ENCODE measurements at regions not wholly inside any gene's neighbourhood (a gene's known extent, or its start where the extent isn't known, plus 50 kb on each side); places are given as distances from the start of the nearest gene placed in this dataset.
"Not testable (repeated sequence)": the region's sequence is repeated elsewhere in the genome, so short reads cannot be mapped to it uniquely, and the experiment has no call there.

DNA sequence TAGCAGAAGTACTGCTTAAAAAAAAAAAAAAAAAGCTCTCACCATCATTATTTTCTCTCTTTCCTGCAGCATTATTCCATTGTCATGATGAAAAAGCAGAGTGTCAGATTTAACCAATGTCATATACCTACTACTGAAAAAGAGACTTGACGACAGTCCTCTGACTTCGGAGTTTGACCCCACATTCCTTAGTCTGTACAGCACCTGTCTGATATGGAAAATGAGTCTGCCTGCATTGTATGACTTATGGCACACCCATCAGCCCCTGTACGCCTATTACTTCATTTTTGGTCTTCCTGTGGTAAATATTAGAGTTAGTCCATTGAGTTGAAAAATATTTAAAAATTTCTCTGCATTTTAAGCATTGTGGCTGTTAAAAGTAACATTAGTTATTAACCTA lies 54.5 kb upstream of the NOX4 start:
- H3K4me2 ChIP-seq (ENCODE audit: insufficient read depth, low read length), result no peak overlapping the region
- H3K4me1 ChIP-seq (ENCODE audit: insufficient read depth, low read length), result no peaks in the 10 kb centered on the region
- no peaks in the 10 kb centered on the region for H3K36me3 ChIP-seq (ENCODE audit: insufficient read depth, low read length)
- no peaks in the 10 kb centered on the region for H3K27me3 ChIP-seq (ENCODE audit: insufficient read depth, low read length, poor library complexity)
- H3K4me3 ChIP-seq (ENCODE audit: low read depth in 1 of 2, low read length in 2 of 2), result no peak overlapping the region
- no peaks in the 10 kb centered on the region for H3K9me3 ChIP-seq (ENCODE audit: insufficient read depth, low read length, severe bottlenecking)
- H3K27ac ChIP-seq (ENCODE audit: low read length), result no peak overlapping the region
- no peak overlapping the region for H2AFZ ChIP-seq (ENCODE audit: low read depth, low read length)
- no peaks in the 10 kb centered on the region for H3K79me2 ChIP-seq (ENCODE audit: insufficient read depth, low read length)
- ATAC-seq (ENCODE audit: insufficient read depth, low read depth) (no peak), DNase-seq (no peak)
- H3K9ac ChIP-seq (ENCODE audit: low read depth, low read length), result no peak overlapping the region
- no peak for TF ChIP-seq EZH2 (IDR thresholded peaks at IDR 0.05; ENCODE audit: borderline replicate concordance, low read depth, low read length, severe bottlenecking)
- TF ChIP-seq, protein P1, sequence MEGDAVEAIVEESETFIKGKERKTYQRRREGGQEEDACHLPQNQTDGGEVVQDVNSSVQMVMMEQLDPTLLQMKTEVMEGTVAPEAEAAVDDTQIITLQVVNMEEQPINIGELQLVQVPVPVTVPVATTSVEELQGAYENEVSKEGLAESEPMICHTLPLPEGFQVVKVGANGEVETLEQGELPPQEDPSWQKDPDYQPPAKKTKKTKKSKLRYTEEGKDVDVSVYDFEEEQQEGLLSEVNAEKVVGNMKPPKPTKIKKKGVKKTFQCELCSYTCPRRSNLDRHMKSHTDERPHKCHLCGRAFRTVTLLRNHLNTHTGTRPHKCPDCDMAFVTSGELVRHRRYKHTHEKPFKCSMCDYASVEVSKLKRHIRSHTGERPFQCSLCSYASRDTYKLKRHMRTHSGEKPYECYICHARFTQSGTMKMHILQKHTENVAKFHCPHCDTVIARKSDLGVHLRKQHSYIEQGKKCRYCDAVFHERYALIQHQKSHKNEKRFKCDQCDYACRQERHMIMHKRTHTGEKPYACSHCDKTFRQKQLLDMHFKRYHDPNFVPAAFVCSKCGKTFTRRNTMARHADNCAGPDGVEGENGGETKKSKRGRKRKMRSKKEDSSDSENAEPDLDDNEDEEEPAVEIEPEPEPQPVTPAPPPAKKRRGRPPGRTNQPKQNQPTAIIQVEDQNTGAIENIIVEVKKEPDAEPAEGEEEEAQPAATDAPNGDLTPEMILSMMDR (IDR thresholded peaks at IDR 0.05; ENCODE audit: borderline replicate concordance, extremely low read depth, low read length, poor library complexity, severe bottlenecking), result no peak
- H4K20me1 ChIP-seq (ENCODE audit: insufficient read depth, low read length), result no peaks in the 10 kb centered on the region

DNA sequence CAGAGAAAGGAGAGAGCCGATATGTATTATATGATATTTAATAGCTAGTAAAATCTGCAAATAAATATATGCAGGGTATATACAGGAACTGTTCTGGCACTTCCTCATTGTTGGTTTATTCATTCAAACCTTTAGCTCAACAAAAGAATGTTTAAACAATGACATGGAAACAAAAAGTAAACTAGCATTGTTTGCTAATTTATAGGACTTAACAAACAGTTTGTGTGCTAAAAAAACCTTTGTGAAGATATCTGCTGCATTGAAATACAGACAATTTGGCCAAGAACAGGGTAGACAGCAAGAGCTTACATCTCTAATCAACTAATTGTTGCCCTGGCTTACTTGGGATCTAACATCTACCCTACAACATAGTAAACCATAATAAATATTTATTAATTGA lies 64.6 kb upstream of the NOX4 start:
- not testable (repeated sequence) for DNase-seq; H3K4me3 ChIP-seq (ENCODE audit: low read depth in 1 of 2, low read length in 2 of 2); H3K9ac ChIP-seq (ENCODE audit: low read depth, low read length); H3K4me1 ChIP-seq (ENCODE audit: insufficient read depth, low read length); H4K20me1 ChIP-seq (ENCODE audit: insufficient read depth, low read length); H3K36me3 ChIP-seq (ENCODE audit: insufficient read depth, low read length); ATAC-seq (ENCODE audit: insufficient read depth, low read depth); H3K27me3 ChIP-seq (ENCODE audit: insufficient read depth, low read length, poor library complexity); H3K4me2 ChIP-seq (ENCODE audit: insufficient read depth, low read length); H3K9me3 ChIP-seq (ENCODE audit: insufficient read depth, low read length, severe bottlenecking); H3K27ac ChIP-seq (ENCODE audit: low read length); H3K79me2 ChIP-seq (ENCODE audit: insufficient read depth, low read length); H2AFZ ChIP-seq (ENCODE audit: low read depth, low read length)

DNA sequence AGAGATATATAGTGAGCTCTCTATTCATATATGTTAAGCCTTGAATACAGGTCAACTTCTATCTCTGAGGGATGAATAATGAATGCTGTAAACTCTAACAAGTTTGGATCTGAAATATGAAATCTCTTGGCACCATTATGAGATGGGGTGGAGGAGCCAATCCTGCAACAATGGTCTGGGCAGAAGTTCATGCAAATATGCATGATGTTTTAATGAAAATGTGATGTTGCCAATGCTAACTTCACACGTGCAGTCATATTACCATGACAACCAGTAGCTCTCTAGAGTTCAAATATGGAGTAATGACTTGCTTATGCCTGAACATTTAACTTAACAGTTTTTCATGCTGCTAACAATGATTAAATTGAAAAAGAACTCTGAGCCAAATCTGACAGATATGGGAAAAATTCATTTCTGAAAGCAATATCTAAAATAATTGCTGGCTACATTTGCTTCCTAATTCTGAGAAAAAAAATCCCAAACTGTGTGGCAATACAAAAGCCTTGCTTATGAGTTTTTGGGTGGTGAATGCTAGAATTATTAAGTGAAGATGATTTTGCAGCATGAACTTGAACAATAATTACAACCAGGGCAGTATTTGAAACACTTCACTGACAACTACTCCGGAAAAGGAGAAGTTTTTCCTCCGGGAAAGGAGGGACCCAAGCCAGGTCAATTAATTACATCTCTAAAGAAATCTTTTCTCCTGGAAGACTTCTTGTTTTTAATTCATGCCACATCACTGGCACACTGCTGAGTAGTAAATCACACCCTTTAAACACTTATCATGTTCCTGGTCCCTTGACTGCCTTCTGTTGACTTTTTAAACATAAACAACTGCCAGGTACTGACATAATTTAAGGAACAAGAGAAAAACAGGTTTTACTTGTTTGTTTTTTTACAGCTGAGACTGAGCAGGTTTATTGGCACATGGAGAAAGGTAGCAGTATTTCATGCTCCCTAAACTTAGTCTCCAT lies 65.8 kb upstream of the NOX4 start:
- not testable (repeated sequence) for H3K9ac ChIP-seq (ENCODE audit: low read depth, low read length); H3K4me1 ChIP-seq (ENCODE audit: insufficient read depth, low read length); H3K27ac ChIP-seq (ENCODE audit: low read length); H3K27me3 ChIP-seq (ENCODE audit: insufficient read depth, low read length, poor library complexity); H3K4me3 ChIP-seq (ENCODE audit: low read depth in 1 of 2, low read length in 2 of 2); H4K20me1 ChIP-seq (ENCODE audit: insufficient read depth, low read length); H3K9me3 ChIP-seq (ENCODE audit: insufficient read depth, low read length, severe bottlenecking); DNase-seq; H3K4me2 ChIP-seq (ENCODE audit: insufficient read depth, low read length); ATAC-seq (ENCODE audit: insufficient read depth, low read depth); H3K79me2 ChIP-seq (ENCODE audit: insufficient read depth, low read length); H2AFZ ChIP-seq (ENCODE audit: low read depth, low read length); H3K36me3 ChIP-seq (ENCODE audit: insufficient read depth, low read length)

DNA sequence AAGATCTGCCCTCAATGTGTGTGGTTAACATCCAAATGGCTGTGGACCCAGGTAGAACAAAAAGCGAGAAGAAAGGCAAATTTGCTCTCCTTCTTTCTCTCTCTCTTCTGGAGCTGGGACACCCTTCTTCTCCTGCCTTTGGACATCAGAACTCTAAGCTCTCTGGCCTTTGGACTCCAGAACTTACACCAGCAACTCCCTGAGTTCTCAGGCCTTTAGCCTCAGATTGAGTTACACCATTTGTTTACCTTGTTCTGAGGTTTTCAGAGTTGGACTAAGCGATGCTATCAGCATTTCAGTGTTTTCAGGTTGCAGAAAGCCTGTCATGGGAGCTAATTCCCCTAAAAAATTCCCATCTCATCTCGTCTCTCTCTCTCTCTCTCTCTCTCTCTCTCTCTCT lies 69.4 kb upstream of the NOX4 start:
- not testable (repeated sequence) for H3K36me3 ChIP-seq (ENCODE audit: insufficient read depth, low read length); H2AFZ ChIP-seq (ENCODE audit: low read depth, low read length); H3K4me1 ChIP-seq (ENCODE audit: insufficient read depth, low read length); H3K4me2 ChIP-seq (ENCODE audit: insufficient read depth, low read length); DNase-seq; H3K9me3 ChIP-seq (ENCODE audit: insufficient read depth, low read length, severe bottlenecking); H3K27me3 ChIP-seq (ENCODE audit: insufficient read depth, low read length, poor library complexity); H3K27ac ChIP-seq (ENCODE audit: low read length); H4K20me1 ChIP-seq (ENCODE audit: insufficient read depth, low read length); H3K4me3 ChIP-seq (ENCODE audit: low read depth in 1 of 2, low read length in 2 of 2); ATAC-seq (ENCODE audit: insufficient read depth, low read depth); H3K79me2 ChIP-seq (ENCODE audit: insufficient read depth, low read length); H3K9ac ChIP-seq (ENCODE audit: low read depth, low read length)

DNA sequence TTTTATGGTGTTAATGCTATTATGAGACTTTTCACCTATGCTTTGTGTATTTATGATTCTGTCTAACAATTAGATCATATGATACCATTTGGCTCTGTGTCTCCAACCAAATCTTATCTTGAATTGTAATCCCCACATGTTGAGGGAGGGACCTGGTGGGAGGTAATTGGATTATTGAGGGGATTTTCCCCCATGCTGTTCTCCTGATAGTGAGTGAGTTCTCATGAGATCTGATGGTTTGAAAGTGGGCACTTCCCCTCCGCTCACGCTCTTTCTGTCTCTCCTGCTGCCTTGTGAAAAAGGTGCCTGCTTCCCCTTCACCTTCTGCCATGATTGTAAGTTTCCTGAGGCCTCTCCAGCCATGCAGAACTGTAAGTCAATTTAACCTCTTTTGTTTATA lies 71.6 kb upstream of the NOX4 start:
- not testable (repeated sequence) for H3K4me3 ChIP-seq (ENCODE audit: low read depth in 1 of 2, low read length in 2 of 2); DNase-seq; H3K36me3 ChIP-seq (ENCODE audit: insufficient read depth, low read length); H3K4me2 ChIP-seq (ENCODE audit: insufficient read depth, low read length); H3K79me2 ChIP-seq (ENCODE audit: insufficient read depth, low read length); H3K27me3 ChIP-seq (ENCODE audit: insufficient read depth, low read length, poor library complexity); H3K4me1 ChIP-seq (ENCODE audit: insufficient read depth, low read length); H3K9ac ChIP-seq (ENCODE audit: low read depth, low read length); H2AFZ ChIP-seq (ENCODE audit: low read depth, low read length); H3K27ac ChIP-seq (ENCODE audit: low read length); H4K20me1 ChIP-seq (ENCODE audit: insufficient read depth, low read length); ATAC-seq (ENCODE audit: insufficient read depth, low read depth); H3K9me3 ChIP-seq (ENCODE audit: insufficient read depth, low read length, severe bottlenecking)
